GM21360 (cell line): ENCODE measurements at regions not wholly inside any gene's neighbourhood (a gene's known extent, or its start where the extent isn't known, plus 50 kb on each side); places are given as distances from the start of the nearest gene placed in this dataset.

Experiments used
- ATAC-seq: cut with Tn5 transposase; IDR thresholded peaks from one replicate; pipeline ENCODE4 v1.9.1; 2021; ENCODE audit warnings: mild to moderate bottlenecking, moderate library complexity; ENCODE audit not compliant: unreplicated experiment

DNA sequence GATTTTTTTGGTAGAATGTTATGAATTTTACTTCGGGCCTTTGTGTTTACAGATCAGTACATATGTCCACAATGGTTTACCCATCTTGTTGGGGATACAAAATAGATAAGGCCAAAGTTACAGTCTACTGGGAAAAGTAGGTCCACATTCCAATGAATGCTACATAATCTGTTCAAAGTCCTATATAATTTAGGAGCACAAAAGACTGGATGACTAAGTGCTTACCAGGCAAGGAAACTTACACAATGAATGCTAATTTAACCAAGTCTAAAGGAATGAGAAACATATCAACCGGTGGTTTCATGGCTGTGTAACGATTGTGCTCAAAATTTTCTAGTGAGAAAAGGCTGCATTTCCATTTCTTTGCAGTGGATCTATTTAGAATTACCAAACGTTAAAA is 97.4 kb upstream of the TRPM3 start:
- ATAC-seq: no peak

- no peak for ATAC-seq
Observed at GRCh38 chr9:71213633-71214032, 92.2 kb upstream of the TRPM3 start.

GRCh38 chr9:71210326-71210725 is 88.9 kb upstream of the TRPM3 start:
- no peak for ATAC-seq

- no peak for ATAC-seq
Observed at GRCh38 chr9:71209890-71210289, 88.5 kb upstream of the TRPM3 start.

DNA sequence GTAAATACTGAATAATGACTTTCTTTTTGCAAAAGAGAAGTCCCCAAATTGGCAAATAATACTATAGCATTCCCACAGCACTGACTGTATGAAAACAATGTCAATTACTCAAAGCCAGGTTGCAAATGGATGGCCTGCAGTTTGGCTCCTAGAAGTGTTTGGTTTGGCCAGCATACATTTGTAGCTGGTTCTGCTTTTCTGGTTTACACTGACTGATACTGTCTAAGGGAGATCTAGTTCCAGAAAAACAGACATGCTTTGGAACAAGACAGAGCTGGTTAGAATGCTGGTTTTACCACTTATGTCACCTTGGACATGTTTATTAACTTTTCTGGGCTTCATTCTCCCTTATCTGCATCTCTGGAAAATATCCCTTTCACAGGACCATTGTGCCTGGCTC is 81.5 kb upstream of the TRPM3 start:
- ATAC-seq: no peak

- ATAC-seq: no peak
Observed at GRCh38 chr9:71191708-71192107, 70.3 kb upstream of the TRPM3 start.

DNA sequence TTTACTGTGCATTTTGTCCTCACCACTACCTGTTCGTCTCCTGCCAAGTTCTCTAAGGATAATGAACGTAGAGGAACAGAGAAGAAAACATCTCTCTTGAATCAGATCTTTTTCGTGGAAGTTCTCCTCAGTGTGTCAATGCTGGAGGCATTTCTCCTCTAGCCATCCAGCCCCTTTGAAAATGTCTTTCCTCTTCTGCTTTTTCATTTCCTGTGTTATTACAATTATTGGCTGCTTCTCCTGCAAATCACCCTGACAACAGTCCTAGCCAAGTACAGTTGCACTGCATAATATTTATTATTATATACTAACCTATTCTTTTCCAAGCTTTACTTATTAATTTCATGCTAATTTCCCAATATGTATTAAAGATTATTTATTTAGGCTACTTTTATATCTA is 61.8 kb upstream of the TRPM3 start:
- ATAC-seq: no peak

DNA sequence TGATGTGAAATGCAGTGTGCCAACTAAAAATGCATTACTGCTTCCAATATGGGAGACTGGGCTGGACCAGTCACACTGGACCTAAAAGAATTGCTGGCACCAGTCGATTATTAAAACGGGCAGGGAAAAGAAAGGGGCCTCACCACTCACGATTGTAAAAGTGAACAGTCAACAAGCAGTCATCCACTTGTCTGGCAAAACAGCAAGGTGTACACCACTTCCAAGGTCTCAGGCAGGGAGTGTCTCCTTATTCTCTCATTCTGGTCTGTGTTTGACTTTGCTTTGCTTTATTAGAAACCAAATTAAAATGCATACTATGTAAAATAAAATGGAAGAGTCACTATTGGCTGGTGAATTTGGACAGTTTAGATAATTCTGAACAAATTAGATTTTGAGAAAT is 57.8 kb upstream of the TRPM3 start:
- no peak for ATAC-seq

GRCh38 chr9:71177901-71178300 is 56.5 kb upstream of the TRPM3 start:
- ATAC-seq: no peak

DNA sequence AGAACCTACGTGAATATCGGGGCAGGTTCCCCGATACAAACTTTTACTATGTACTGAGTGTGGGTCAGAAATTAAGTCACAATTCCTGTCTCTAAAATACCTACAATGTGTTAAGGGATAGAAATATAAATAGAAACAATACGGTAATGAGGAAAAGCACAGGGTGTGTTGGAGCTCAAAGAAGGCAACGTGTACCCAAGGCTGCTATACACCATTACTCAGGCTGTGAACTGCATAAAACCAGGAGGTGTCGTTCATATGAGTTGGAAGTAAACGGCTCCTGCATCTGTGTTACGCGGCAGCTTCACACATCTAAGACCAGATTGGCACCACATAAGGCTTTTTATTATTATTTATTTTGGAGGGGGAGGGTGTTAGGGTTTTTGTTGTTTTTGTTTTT is 50.1 kb upstream of the TRPM3 start:
- ATAC-seq: no peak
